Ovary (tissue), 7 donors: ENCODE measurements at regions not wholly inside any gene's neighbourhood (a gene's known extent, or its start where the extent isn't known, plus 50 kb on each side); places are given as distances from the start of the nearest gene placed in this dataset.

ENCODE experiments used
- DNase-seq, 5 donors: peaks; one replicate each; pipeline ENCODE4 v3.0.0-alpha.2; 2019 to 2020
- H3K27ac ChIP-seq, 2 donors: fragments of 200-600 bp; one replicate each; pipeline versions ENCODE4 v1.5.1 to v1.8.0; 2019 to 2022
- H3K27me3 ChIP-seq: fragments of 200-600 bp; one replicate; pipeline ENCODE4 v1.8.0; 2022
- H3K36me3 ChIP-seq: fragments of 200-600 bp; sonication (generic); one replicate; pipeline ENCODE4 v1.5.1; 2019
- H3K4me1 ChIP-seq: one replicate; pipeline ENCODE4 v1.8.1; 2013; ENCODE audit warnings: mild to moderate bottlenecking, moderate library complexity; ENCODE audit not compliant: insufficient read depth
- H3K4me3 ChIP-seq: fragments of 200-600 bp; sonication (generic); one replicate; pipeline ENCODE4 v1.5.1; 2017
- H3K9me3 ChIP-seq, 2 donors: fragments of 200-600 bp in 1 of 2; sonication (generic) in 1 of 2; one replicate each; pipeline versions ENCODE4 v1.5.1 to v1.8.1; 2013 to 2019; ENCODE audit warnings: mild to moderate bottlenecking in 1 of 2, moderate library complexity in 1 of 2
- EP300 ChIP-seq: sonication (generic); formaldehyde crosslinking; IDR thresholded peaks from one replicate; pipeline ENCODE4 v1.6.1; 2017; ENCODE audit warnings: antibody characterized with exemption
- POLR2A ChIP-seq: fragments of 450-650 bp; IDR thresholded peaks from one replicate; pipeline ENCODE4 v1.6.1; 2017; ENCODE audit warnings: antibody characterized with exemption, mild to moderate bottlenecking, moderate library complexity
- WGBS, 3 donors: extraction: QIAGEN DNeasy Blood & Tissue Kit in 1 of 3; methylation state at CpG; one replicate each; pipeline versions ENCODE4 v1.1.5 to v1.1.7; 2013 to 2017; 5-methylcytosine and 5-hydroxymethylcytosine counted together
- intact Hi-C, 4 donors: fragments of 100-400 bp; cut with DNase I; formaldehyde crosslinking; loops; one replicate each; pipeline versions ENCODE4 v1.11.0 to v1.15.1; 2022 to 2023
- TF ChIP-seq, protein P1 (sequence below), 3 donors: fragments of 450-650 bp in 2 of 3; fragments of 200-600 bp in 1 of 3; IDR thresholded peaks; one replicate each; pipeline versions ENCODE4 v1.5.1 to v1.8.0; 2016 to 2022; ENCODE audit warnings: antibody characterized with exemption in 3 of 3, mild to moderate bottlenecking in 1 of 3
- donor health status: DM: no; HTN: no; CAD: no; lungs with moderate emphysema.
- donor health status: DM: no; HTN: no; CAD: no.
- donor health status: Bipolar disorder and iron deficiency.
- donor health status: DM: no; HTN: no; CAD: no.
- donor health status: DM: yes; HTN: yes; CAD: no.

DNA sequence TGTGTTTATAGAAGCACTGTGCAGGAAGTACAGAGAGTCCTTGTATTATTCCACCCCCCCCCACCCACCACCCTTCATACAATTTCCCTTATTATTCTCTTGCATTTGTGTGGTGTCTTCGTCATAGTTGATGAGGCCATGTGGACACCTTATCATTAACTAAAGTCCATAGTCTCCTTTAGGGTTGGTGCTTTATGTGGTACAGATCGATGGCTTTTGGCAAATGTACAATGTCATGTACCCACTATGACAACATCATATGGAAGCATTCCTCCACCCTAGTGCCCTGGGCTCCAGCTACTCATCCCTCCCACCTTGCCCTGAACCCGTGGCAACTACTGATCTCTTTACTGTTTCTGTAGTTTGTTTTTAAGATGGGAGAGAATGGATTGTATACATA is 93.8 kb upstream of the HDAC4 start:
- H3K36me3 ChIP-seq = no peaks in the 10 kb centered on the region
- no peak for DNase-seq
- H3K9me3 ChIP-seq = no peaks in the 10 kb centered on the region
- no peak overlapping the region for H3K4me3 ChIP-seq
- WGBS, 3 donors = 88 to 95% (median 93%) methylated on average over 3 of the region's 3 CpGs
- TF ChIP-seq, protein P1, sequence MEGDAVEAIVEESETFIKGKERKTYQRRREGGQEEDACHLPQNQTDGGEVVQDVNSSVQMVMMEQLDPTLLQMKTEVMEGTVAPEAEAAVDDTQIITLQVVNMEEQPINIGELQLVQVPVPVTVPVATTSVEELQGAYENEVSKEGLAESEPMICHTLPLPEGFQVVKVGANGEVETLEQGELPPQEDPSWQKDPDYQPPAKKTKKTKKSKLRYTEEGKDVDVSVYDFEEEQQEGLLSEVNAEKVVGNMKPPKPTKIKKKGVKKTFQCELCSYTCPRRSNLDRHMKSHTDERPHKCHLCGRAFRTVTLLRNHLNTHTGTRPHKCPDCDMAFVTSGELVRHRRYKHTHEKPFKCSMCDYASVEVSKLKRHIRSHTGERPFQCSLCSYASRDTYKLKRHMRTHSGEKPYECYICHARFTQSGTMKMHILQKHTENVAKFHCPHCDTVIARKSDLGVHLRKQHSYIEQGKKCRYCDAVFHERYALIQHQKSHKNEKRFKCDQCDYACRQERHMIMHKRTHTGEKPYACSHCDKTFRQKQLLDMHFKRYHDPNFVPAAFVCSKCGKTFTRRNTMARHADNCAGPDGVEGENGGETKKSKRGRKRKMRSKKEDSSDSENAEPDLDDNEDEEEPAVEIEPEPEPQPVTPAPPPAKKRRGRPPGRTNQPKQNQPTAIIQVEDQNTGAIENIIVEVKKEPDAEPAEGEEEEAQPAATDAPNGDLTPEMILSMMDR (IDR thresholded peaks at IDR 0.05) = no peak
- no peak for TF ChIP-seq POLR2A
- TF ChIP-seq EP300 = no peak
- peaks cover 7% of the 10 kb centered on the region for H3K4me1 ChIP-seq
- intact Hi-C loops = no loop called here
- H3K27ac ChIP-seq = no peak overlapping the region
- no peaks in the 10 kb centered on the region for H3K27me3 ChIP-seq

DNA sequence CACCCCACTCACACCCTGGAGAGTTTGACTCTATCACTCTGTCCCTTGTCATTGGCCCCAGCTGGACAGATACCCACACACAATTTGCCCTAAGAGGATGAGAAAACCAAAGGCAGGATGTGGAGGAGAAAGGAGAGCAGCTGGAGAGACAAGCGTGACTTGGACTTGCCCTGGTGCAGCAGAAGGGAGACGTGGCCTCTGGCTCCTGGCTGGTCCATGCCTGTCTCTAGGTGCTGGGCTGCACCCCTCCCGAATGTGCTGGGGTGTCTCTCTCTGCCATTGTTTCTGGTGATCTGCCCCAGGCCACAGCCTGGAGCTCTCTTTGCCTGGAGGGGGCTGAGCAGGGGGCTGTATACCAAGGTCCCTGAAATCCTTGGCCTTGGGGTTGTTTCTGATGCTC is 88.7 kb upstream of the HDAC4 start:
- Histone ChIP-seq H3K27ac (no peak overlapping the region), H3K9me3 (no peaks in the 10 kb centered on the region), H3K4me3 (no peak overlapping the region), H3K27me3 (no peaks in the 10 kb centered on the region), H3K4me1 (no peaks in the 10 kb centered on the region), H3K36me3 (no peaks in the 10 kb centered on the region)
- WGBS, 3 donors = 64 to 89% (median 78%) methylated on average over 3 of the region's 3 CpGs
- TF ChIP-seq EP300 (no peak), POLR2A (no peak)
- TF ChIP-seq, protein P1 (IDR thresholded peaks at IDR 0.05) = no peak
- intact Hi-C loops = no loop called here
- DNase-seq = no peak

DNA sequence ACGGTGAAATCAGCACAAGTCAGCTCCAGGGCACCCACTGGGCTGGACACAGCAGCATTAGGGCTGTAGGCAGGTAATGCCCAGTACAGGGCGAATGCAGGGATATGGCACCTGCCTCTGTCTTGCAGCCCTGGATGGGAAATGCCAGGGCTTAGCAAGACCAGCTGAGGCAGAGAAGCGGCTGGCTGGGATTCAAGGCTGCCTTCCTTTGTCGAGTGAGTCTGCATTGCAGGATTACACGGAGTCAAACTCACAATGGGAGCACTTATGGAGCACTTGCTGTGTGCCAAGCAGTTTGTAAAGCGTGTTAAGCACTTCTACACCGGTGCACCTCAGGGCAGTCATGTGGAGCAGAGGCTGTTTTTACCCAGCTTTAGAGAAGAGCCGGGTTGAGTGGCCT is 87.3 kb upstream of the HDAC4 start:
- no peaks in the 10 kb centered on the region for H3K4me1 ChIP-seq
- TF ChIP-seq POLR2A = no peak
- TF ChIP-seq, protein P1 (IDR thresholded peaks at IDR 0.05) = no peak
- TF ChIP-seq EP300 = no peak
- H3K36me3 ChIP-seq = no peaks in the 10 kb centered on the region
- no peaks in the 10 kb centered on the region for H3K27me3 ChIP-seq
- H3K9me3 ChIP-seq = no peaks in the 10 kb centered on the region
- H3K27ac ChIP-seq = no peak overlapping the region
- DNase-seq = no peak
- no peak overlapping the region for H3K4me3 ChIP-seq
- 70 to 78% (median 72%) methylated on average over 8 of the region's 8 CpGs for WGBS, 3 donors
- intact Hi-C loops = no loop called here

DNA sequence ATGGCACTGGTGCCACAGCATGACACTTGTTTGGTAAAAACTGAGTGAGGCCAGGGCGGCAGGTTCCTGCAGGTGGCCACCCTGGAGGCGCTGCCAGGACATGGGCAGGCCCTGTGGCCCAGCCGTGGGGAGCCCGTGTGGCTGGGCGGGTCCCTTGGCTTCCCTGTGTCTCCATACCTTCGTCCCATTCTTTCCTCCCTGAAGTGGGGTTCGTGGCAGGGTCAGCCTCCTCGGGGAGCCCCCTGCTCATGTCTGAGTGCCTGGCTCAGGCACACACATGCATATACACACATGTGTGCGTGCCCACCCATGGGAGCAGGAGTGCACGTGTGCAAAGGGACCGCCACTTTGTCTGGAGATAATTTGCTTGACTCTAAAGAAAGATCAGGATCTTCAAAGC is 86.5 kb upstream of the HDAC4 start:
- Histone ChIP-seq H3K36me3 (no peaks in the 10 kb centered on the region), H3K4me3 (no peak overlapping the region), H3K9me3 (no peaks in the 10 kb centered on the region), H3K27me3 (no peaks in the 10 kb centered on the region), H3K27ac (no peak overlapping the region), H3K4me1 (no peaks in the 10 kb centered on the region)
- intact Hi-C loops = no loop called here
- 85 to 91% (median 91%) methylated on average over 11 of the region's 11 CpGs for WGBS, 3 donors
- TF ChIP-seq EP300 (no peak), POLR2A (no peak)
- TF ChIP-seq, protein P1 (IDR thresholded peaks at IDR 0.05) = no peak
- DNase-seq = no peak

DNA sequence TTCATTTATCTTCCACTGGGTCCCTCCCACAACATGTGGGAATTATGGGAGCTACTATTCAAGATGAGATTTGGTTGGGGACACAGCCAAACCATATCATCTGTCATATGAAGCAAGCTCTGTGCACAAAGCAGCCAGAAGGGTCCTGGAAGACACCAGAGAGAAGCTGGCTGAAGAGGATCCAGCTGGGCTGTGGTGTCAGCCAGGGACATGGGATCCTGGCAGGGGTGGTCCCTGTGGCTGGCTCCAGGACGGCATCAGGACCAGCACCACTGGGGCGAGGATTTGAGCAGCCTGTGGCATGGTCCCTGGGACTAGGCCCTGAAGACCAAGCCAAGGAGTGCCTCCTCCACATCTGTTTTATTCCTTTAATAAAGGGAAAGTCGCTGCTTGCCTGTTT is 84.8 kb upstream of the HDAC4 start:
- Histone ChIP-seq H3K4me1 (no peaks in the 10 kb centered on the region), H3K4me3 (no peak overlapping the region), H3K27me3 (no peaks in the 10 kb centered on the region), H3K27ac (no peak overlapping the region), H3K36me3 (no peaks in the 10 kb centered on the region), H3K9me3 (no peaks in the 10 kb centered on the region)
- 70 to 85% (median 77%) methylated on average over 3 of the region's 3 CpGs for WGBS, 3 donors
- intact Hi-C loops = no loop called here
- TF ChIP-seq POLR2A = no peak
- TF ChIP-seq, protein P1 (IDR thresholded peaks at IDR 0.05) = no peak
- TF ChIP-seq EP300 = no peak
- no peak for DNase-seq
